SK-N-SH treated with all-trans-retinoic acid at 6 μM for 48 hours (cell line): ENCODE measurements at regions not wholly inside any gene's neighbourhood (a gene's known extent, or its start where the extent isn't known, plus 50 kb on each side); places are given as distances from the start of the nearest gene placed in this dataset.

Experiments
- ATAC-seq: fragments of 200-7000 bp; cut with Tn5 transposase; 3 replicates; pipeline ENCODE4 v1.9.1; 2020; ENCODE audit warnings: mild to moderate bottlenecking, moderate library complexity
- ARNTL ChIP-seq: fragments of 450-650 bp; formaldehyde crosslinking; IDR thresholded peaks from 2 replicates; pipeline ENCODE4 v1.5.0; 2020; ENCODE audit warnings: low read depth, mild to moderate bottlenecking, moderate library complexity, borderline replicate concordance
- BACH2 ChIP-seq: fragments of 250-450 bp; sonication (Bioruptor Pico); IDR thresholded peaks from 2 replicates; pipeline ENCODE4 v1.9.0; 2021; ENCODE audit warnings: mild to moderate bottlenecking, borderline replicate concordance
- CSDC2 ChIP-seq: fragments of 250-450 bp; sonication (Bioruptor Pico); IDR thresholded peaks from 2 replicates; pipeline ENCODE4 v1.5.0; 2020; ENCODE audit warnings: mild to moderate bottlenecking, moderate library complexity
- CSRNP3 ChIP-seq: fragments of 250-450 bp; sonication (Bioruptor Pico); IDR thresholded peaks from 2 replicates; pipeline ENCODE4 v1.5.1; 2021; ENCODE audit warnings: mild to moderate bottlenecking, moderate library complexity
- ESRRG ChIP-seq: fragments of 250-450 bp; sonication (Bioruptor Pico); IDR thresholded peaks from 2 replicates; pipeline ENCODE4 v1.6.1; 2021; ENCODE audit warnings: mild to moderate bottlenecking
- GLIS3 ChIP-seq: fragments of 250-450 bp; sonication (Bioruptor Pico); IDR thresholded peaks from 2 replicates; pipeline ENCODE4 v1.5.0; 2020; ENCODE audit warnings: mild to moderate bottlenecking, moderate library complexity
- ISL1 ChIP-seq: fragments of 250-450 bp; sonication (Bioruptor Pico); IDR thresholded peaks from 2 replicates; pipeline ENCODE4 v2.1.2; 2022; ENCODE audit warnings: mild to moderate bottlenecking, moderate library complexity
- PATZ1 ChIP-seq: fragments of 250-450 bp; sonication (Bioruptor Pico); IDR thresholded peaks from 2 replicates; pipeline ENCODE4 v1.8.0; 2020; ENCODE audit warnings: mild to moderate bottlenecking, moderate library complexity, borderline replicate concordance
- POU6F1 ChIP-seq: fragments of 250-450 bp; sonication (Bioruptor Pico); IDR thresholded peaks from 2 replicates; pipeline ENCODE4 v1.8.0; 2021; ENCODE audit warnings: low read depth, mild to moderate bottlenecking, moderate library complexity, borderline replicate concordance
- PPARA ChIP-seq: fragments of 250-450 bp; sonication (Bioruptor Pico); IDR thresholded peaks from 2 replicates; pipeline ENCODE4 v1.5.0; 2020; ENCODE audit warnings: mild to moderate bottlenecking, borderline replicate concordance
- RARB ChIP-seq: fragments of 250-450 bp; sonication (Bioruptor Pico); IDR thresholded peaks from 2 replicates; pipeline ENCODE4 v1.8.0; 2021; ENCODE audit warnings: mild to moderate bottlenecking, moderate library complexity
- SNAI2 ChIP-seq: fragments of 250-450 bp; sonication (Bioruptor Pico); IDR thresholded peaks from 2 replicates; pipeline ENCODE4 v1.5.0; 2020; ENCODE audit warnings: mild to moderate bottlenecking, moderate library complexity
- TCF4 ChIP-seq: fragments of 250-450 bp; sonication (Bioruptor Pico); IDR thresholded peaks from 2 replicates; pipeline ENCODE4 v1.8.0; 2021; ENCODE audit warnings: mild to moderate bottlenecking, moderate library complexity, borderline replicate concordance
- TOX ChIP-seq: fragments of 250-450 bp; sonication (Bioruptor Pico); IDR thresholded peaks from 2 replicates; pipeline ENCODE4 v1.8.0; 2021; ENCODE audit warnings: mild to moderate bottlenecking, moderate library complexity, borderline replicate concordance
- TSHZ2 ChIP-seq: fragments of 250-450 bp; sonication (Bioruptor Pico); IDR thresholded peaks from 2 replicates; pipeline ENCODE4 v1.5.0; 2020; ENCODE audit warnings: mild to moderate bottlenecking, moderate library complexity
- ZC3H10 ChIP-seq: fragments of 250-450 bp; sonication (Bioruptor Pico); IDR thresholded peaks from 2 replicates; pipeline ENCODE4 v1.5.1; 2021; ENCODE audit warnings: mild to moderate bottlenecking, moderate library complexity
- ZNF70 ChIP-seq: fragments of 450-650 bp; formaldehyde crosslinking; IDR thresholded peaks from 2 replicates; pipeline ENCODE4 v1.5.0; 2020; ENCODE audit warnings: mild to moderate bottlenecking, moderate library complexity
- ZNF8 ChIP-seq: fragments of 450-650 bp; formaldehyde crosslinking; IDR thresholded peaks from 2 replicates; pipeline ENCODE4 v1.5.0; 2020; ENCODE audit warnings: mild to moderate bottlenecking, moderate library complexity

GRCh38 chr10:20963721-20964595 is 66.8 kb upstream of the NEBL start (continued):
- no peak for TF ChIP-seq POU6F1 (CRISPR knock-in tag)

GRCh38 chr10:20963056-20963455 is 65.9 kb upstream of the NEBL start:
- TF ChIP-seq BACH2 (CRISPR knock-in tag) (no peak), CSDC2 (CRISPR knock-in tag) (no peak), ESRRG (CRISPR knock-in tag) (no peak), ISL1 (CRISPR knock-in tag) (no peak), POU6F1 (CRISPR knock-in tag) (no peak), CSRNP3 (CRISPR knock-in tag) (no peak), ZNF70 (CRISPR knock-in tag) (no peak), ZNF8 (CRISPR knock-in tag) (no peak), TOX (CRISPR knock-in tag) (no peak)
- TF ChIP-seq, all 23 proteins: peak for 0
- no peak for ATAC-seq

- TF ChIP-seq SNAI2 (CRISPR knock-in tag) (no peak), TCF4 (CRISPR knock-in tag) (peak; percentile 17; the same call in 1 of the 2 replicates)
- no peak for ATAC-seq
These were observed 65.1 kb upstream of the NEBL start for GRCh38 chr10:20962165-20962564.

GRCh38 chr10:20959242-20959641 is 62.1 kb upstream of the NEBL start:
- ATAC-seq: no peak

More at GRCh38 chr10:20959242-20959641, 62.1 kb upstream of the NEBL start:
- TF ChIP-seq TSHZ2 (CRISPR knock-in tag): peak; percentile 86
- no peak for TF ChIP-seq ESRRG (CRISPR knock-in tag)
- TF ChIP-seq TCF4 (CRISPR knock-in tag): peak; percentile 69
- no peak for TF ChIP-seq PATZ1 (CRISPR knock-in tag)
- no peak for TF ChIP-seq ZC3H10
- TF ChIP-seq SNAI2 (CRISPR knock-in tag): no peak
- TF ChIP-seq RARB: no peak
- no peak for TF ChIP-seq PPARA
- no peak for TF ChIP-seq ARNTL (CRISPR knock-in tag)
- 0 out of 2 replicates have a peak, but pooled peaks have one; percentile 3 for TF ChIP-seq ZNF70 (CRISPR knock-in tag)
- TF ChIP-seq GLIS3 (CRISPR knock-in tag): no peak
- TF ChIP-seq, all 23 proteins: peak for 3
